ENCODE measurements at regions not wholly inside any gene's neighbourhood (a gene's known extent, or its start where the extent isn't known, plus 50 kb on each side); places are given as distances from the start of the nearest gene placed in this dataset.
"Not testable (repeated sequence)": the region's sequence is repeated elsewhere in the genome, so short reads cannot be mapped to it uniquely, and the experiment has no call there.

- TF ChIP-seq, protein P1, sequence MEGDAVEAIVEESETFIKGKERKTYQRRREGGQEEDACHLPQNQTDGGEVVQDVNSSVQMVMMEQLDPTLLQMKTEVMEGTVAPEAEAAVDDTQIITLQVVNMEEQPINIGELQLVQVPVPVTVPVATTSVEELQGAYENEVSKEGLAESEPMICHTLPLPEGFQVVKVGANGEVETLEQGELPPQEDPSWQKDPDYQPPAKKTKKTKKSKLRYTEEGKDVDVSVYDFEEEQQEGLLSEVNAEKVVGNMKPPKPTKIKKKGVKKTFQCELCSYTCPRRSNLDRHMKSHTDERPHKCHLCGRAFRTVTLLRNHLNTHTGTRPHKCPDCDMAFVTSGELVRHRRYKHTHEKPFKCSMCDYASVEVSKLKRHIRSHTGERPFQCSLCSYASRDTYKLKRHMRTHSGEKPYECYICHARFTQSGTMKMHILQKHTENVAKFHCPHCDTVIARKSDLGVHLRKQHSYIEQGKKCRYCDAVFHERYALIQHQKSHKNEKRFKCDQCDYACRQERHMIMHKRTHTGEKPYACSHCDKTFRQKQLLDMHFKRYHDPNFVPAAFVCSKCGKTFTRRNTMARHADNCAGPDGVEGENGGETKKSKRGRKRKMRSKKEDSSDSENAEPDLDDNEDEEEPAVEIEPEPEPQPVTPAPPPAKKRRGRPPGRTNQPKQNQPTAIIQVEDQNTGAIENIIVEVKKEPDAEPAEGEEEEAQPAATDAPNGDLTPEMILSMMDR (IDR thresholded peaks at IDR 0.05; ENCODE audit: extremely low read depth, low read depth, low read length) = no peak
- H4K20me1 ChIP-seq (ENCODE audit: insufficient read depth, low read length) = no peaks in the 10 kb centered on the region
- no peak for DNase-seq (ENCODE audit: insufficient read length, low spot score, missing footprints)
- no peaks in the 10 kb centered on the region for H3K9me3 ChIP-seq (ENCODE audit: low read depth, low read length)
- no peaks in the 10 kb centered on the region for H3K4me1 ChIP-seq (ENCODE audit: insufficient read depth, low read length)
- H3K36me3 ChIP-seq (ENCODE audit: insufficient read depth, low read length) = no peaks in the 10 kb centered on the region
- no peak overlapping the region for H3K4me2 ChIP-seq (ENCODE audit: insufficient read depth, low read length)
- H3K27me3 ChIP-seq (ENCODE audit: insufficient read depth, low read length) = no peaks in the 10 kb centered on the region
- no peak overlapping the region for H3K4me3 ChIP-seq (ENCODE audit: insufficient read depth, low read length)
- H3K79me2 ChIP-seq (ENCODE audit: insufficient read depth, low read length) = no peaks in the 10 kb centered on the region
- no peak overlapping the region for H3K27ac ChIP-seq (ENCODE audit: low read depth, low read length)
- H2AFZ ChIP-seq (ENCODE audit: low read length) = no peak overlapping the region
These were observed 1491.2 kb upstream of the PRR20A start for GRCh38 chr13:55649485-55649884.

- Histone ChIP-seq H3K4me2 (ENCODE audit: insufficient read depth, low read length) (no peak overlapping the region), H3K4me3 (ENCODE audit: insufficient read depth, low read length) (no peak overlapping the region), H4K20me1 (ENCODE audit: insufficient read depth, low read length) (no peaks in the 10 kb centered on the region), H3K9me3 (ENCODE audit: low read depth, low read length) (no peaks in the 10 kb centered on the region), H3K79me2 (ENCODE audit: insufficient read depth, low read length) (no peaks in the 10 kb centered on the region), H3K27me3 (ENCODE audit: insufficient read depth, low read length) (no peaks in the 10 kb centered on the region), H2AFZ (ENCODE audit: low read length) (no peak overlapping the region), H3K4me1 (ENCODE audit: insufficient read depth, low read length) (no peaks in the 10 kb centered on the region), H3K27ac (ENCODE audit: low read depth, low read length) (no peak overlapping the region), H3K36me3 (ENCODE audit: insufficient read depth, low read length) (no peaks in the 10 kb centered on the region)
- TF ChIP-seq, protein P1 (IDR thresholded peaks at IDR 0.05; ENCODE audit: extremely low read depth, low read depth, low read length) = no peak
- DNase-seq (ENCODE audit: insufficient read length, low spot score, missing footprints) = no peak
These were observed 1488.1 kb upstream of the PRR20A start for GRCh38 chr13:55652657-55653056.

DNA sequence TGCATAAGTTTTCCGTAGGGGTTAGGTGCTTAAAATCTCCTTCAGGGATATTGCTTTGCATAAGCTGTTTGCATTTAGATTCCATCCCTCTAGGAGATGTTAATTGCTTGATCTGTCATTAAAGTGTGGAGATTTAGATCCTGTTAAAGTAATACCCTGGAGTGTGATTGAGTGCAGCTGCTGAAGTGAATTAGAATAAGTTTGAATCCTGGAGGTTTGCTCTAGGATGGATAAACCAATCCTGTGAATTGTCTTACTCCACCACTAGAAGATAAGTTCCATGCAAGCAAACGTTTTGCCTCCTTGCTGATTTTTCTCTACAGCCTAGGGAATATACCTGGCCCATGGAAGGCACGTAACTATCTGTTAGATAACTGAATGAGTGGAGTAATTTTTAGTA, 1487.2 kb upstream of the PRR20A start:
- Histone ChIP-seq H3K27me3 (ENCODE audit: insufficient read depth, low read length) (no peaks in the 10 kb centered on the region), H3K27ac (ENCODE audit: low read depth, low read length) (no peak overlapping the region), H3K4me2 (ENCODE audit: insufficient read depth, low read length) (no peak overlapping the region), H3K4me1 (ENCODE audit: insufficient read depth, low read length) (no peaks in the 10 kb centered on the region), H3K36me3 (ENCODE audit: insufficient read depth, low read length) (no peaks in the 10 kb centered on the region), H4K20me1 (ENCODE audit: insufficient read depth, low read length) (no peaks in the 10 kb centered on the region), H3K9me3 (ENCODE audit: low read depth, low read length) (no peaks in the 10 kb centered on the region), H3K79me2 (ENCODE audit: insufficient read depth, low read length) (no peaks in the 10 kb centered on the region), H3K4me3 (ENCODE audit: insufficient read depth, low read length) (no peak overlapping the region), H2AFZ (ENCODE audit: low read length) (no peak overlapping the region)
- TF ChIP-seq, protein P1 (IDR thresholded peaks at IDR 0.05; ENCODE audit: extremely low read depth, low read depth, low read length) = no peak
- no peak for DNase-seq (ENCODE audit: insufficient read length, low spot score, missing footprints)

DNA sequence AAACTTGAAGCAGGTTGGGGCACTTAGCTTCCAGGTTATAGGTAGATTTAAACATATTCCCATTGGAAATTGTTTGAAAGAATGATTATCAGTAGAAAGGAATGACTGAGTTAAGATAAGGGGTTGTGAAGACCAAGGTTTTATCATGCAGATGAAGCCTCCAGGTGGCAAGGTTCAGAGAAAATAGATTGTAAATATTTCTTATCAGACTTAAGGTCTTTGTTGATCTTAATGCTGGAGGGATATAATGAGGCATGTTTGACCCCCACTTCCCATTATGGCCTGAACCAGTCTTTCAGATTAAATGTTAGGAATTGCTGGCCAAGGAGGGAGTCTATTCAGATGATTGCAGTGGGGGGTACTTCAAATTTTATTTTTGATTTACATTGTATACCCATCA, 1486.5 kb upstream of the PRR20A start:
- Histone ChIP-seq H3K27ac (ENCODE audit: low read depth, low read length) (no peak overlapping the region), H3K4me1 (ENCODE audit: insufficient read depth, low read length) (no peaks in the 10 kb centered on the region), H3K4me3 (ENCODE audit: insufficient read depth, low read length) (no peak overlapping the region), H3K4me2 (ENCODE audit: insufficient read depth, low read length) (no peak overlapping the region), H2AFZ (ENCODE audit: low read length) (no peak overlapping the region), H3K36me3 (ENCODE audit: insufficient read depth, low read length) (no peaks in the 10 kb centered on the region), H3K27me3 (ENCODE audit: insufficient read depth, low read length) (no peaks in the 10 kb centered on the region), H3K9me3 (ENCODE audit: low read depth, low read length) (no peaks in the 10 kb centered on the region), H3K79me2 (ENCODE audit: insufficient read depth, low read length) (no peaks in the 10 kb centered on the region), H4K20me1 (ENCODE audit: insufficient read depth, low read length) (no peaks in the 10 kb centered on the region)
- TF ChIP-seq, protein P1 (IDR thresholded peaks at IDR 0.05; ENCODE audit: extremely low read depth, low read depth, low read length) = no peak
- no peak for DNase-seq (ENCODE audit: insufficient read length, low spot score, missing footprints)

DNA sequence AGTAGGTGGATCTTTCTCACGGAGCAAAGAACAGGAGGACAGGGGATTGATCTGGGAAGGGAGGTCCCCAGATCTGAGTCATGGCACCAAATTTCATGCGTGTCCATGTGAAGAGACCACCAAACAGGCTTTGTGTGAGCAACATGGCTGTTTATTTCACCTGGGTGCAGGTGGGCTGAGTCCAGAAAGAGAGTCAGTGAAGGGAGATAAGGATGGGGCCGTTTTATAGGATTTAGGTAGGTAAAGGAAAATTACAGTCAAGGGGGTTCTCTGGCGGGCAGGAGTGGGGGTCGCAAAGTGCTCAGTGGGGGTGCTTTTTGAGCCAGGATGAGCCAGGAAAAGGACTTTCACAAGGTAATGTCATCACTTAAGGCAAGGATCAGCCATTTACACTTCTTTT, 1480.5 kb upstream of the PRR20A start:
- H3K36me3 ChIP-seq (ENCODE audit: insufficient read depth, low read length); H2AFZ ChIP-seq (ENCODE audit: low read length); H3K27me3 ChIP-seq (ENCODE audit: insufficient read depth, low read length); H3K79me2 ChIP-seq (ENCODE audit: insufficient read depth, low read length); H3K4me1 ChIP-seq (ENCODE audit: insufficient read depth, low read length); H3K4me2 ChIP-seq (ENCODE audit: insufficient read depth, low read length); H3K27ac ChIP-seq (ENCODE audit: low read depth, low read length); H4K20me1 ChIP-seq (ENCODE audit: insufficient read depth, low read length); H3K9me3 ChIP-seq (ENCODE audit: low read depth, low read length); DNase-seq (ENCODE audit: insufficient read length, low spot score, missing footprints); H3K4me3 ChIP-seq (ENCODE audit: insufficient read depth, low read length): not testable (repeated sequence)

Data from osteoblast (primary cell).